H9 (cell line): ENCODE measurements at regions not wholly inside any gene's neighbourhood (a gene's known extent, or its start where the extent isn't known, plus 50 kb on each side); places are given as distances from the start of the nearest gene placed in this dataset.

Source experiments
- DNase-seq: peaks from one replicate; pipeline ENCODE4 v3.0.0-alpha.2; 2017
- H2AFZ ChIP-seq: one replicate; pipeline ENCODE4 v1.6.1; 2013; ENCODE audit warnings: mild to moderate bottlenecking, low read length, control low read depth, moderate library complexity
- H2AK5ac ChIP-seq: 2 replicates; pipeline ENCODE4 v1.6.1; 2013; ENCODE audit warnings: low read length, control low read depth, mixed read lengths; ENCODE audit not compliant: insufficient read length
- H2BK120ac ChIP-seq: one replicate; pipeline ENCODE4 v1.6.1; 2013; ENCODE audit warnings: low read depth, mild to moderate bottlenecking, low read length, control low read depth, inconsistent platforms; ENCODE audit not compliant: poor library complexity, severe bottlenecking
- H2BK12ac ChIP-seq: 2 replicates; pipeline ENCODE4 v1.6.1; 2013; ENCODE audit warnings: low read length, control low read depth, mixed read lengths, low read depth; ENCODE audit not compliant: insufficient read length
- H2BK15ac ChIP-seq: 2 replicates; pipeline ENCODE4 v1.6.1; 2013; ENCODE audit warnings: low read depth, low read length, control low read depth
- H2BK20ac ChIP-seq: one replicate; pipeline ENCODE4 v1.6.1; 2013; ENCODE audit warnings: low read depth, mild to moderate bottlenecking, low read length, control low read depth, inconsistent platforms; ENCODE audit not compliant: poor library complexity, severe bottlenecking
- H2BK5ac ChIP-seq: 2 replicates; pipeline ENCODE4 v1.6.1; 2013; ENCODE audit warnings: low read length, control low read depth, mixed read lengths; ENCODE audit not compliant: insufficient read length
- H3K14ac ChIP-seq: 2 replicates; pipeline ENCODE4 v1.6.1; 2013; ENCODE audit warnings: low read length, control low read depth; ENCODE audit not compliant: insufficient read depth
- H3K18ac ChIP-seq: 2 replicates; pipeline ENCODE4 v1.6.1; 2013; ENCODE audit warnings: low read depth, mild to moderate bottlenecking, mixed read lengths, low read length, control low read depth; ENCODE audit not compliant: insufficient read length
- H3K23ac ChIP-seq: 2 replicates; pipeline ENCODE4 v1.6.1; 2013; ENCODE audit warnings: low read length, control low read depth, mixed read lengths, low read depth; ENCODE audit not compliant: insufficient read length
- H3K23me2 ChIP-seq: 2 replicates; pipeline ENCODE4 v1.6.1; 2013; ENCODE audit warnings: low read depth, mild to moderate bottlenecking, mixed read lengths, low read length, control low read depth; ENCODE audit not compliant: insufficient read length, poor library complexity, severe bottlenecking
- H3K27ac ChIP-seq: 2 replicates; pipeline ENCODE4 v1.5.1; 2013; ENCODE audit warnings: low read length, control low read depth, mixed read lengths, low read depth; ENCODE audit not compliant: insufficient read length
- H3K27me3 ChIP-seq: 2 replicates; pipeline ENCODE4 v1.6.1; 2013; ENCODE audit warnings: low read length, control low read depth, inconsistent platforms; ENCODE audit not compliant: insufficient read depth
- H3K4ac ChIP-seq: 2 replicates; pipeline ENCODE4 v1.6.1; 2013; ENCODE audit warnings: low read depth, mild to moderate bottlenecking, control low read depth, inconsistent platforms, low read length, moderate library complexity
- H3K4me1 ChIP-seq: 2 replicates; pipeline ENCODE4 v1.6.1; 2013; ENCODE audit warnings: low read length, control low read depth, inconsistent platforms; ENCODE audit not compliant: insufficient read depth
- H3K4me2 ChIP-seq: 2 replicates; pipeline ENCODE4 v1.6.1; 2013; ENCODE audit warnings: low read length, control low read depth, mixed read lengths; ENCODE audit not compliant: insufficient read length, insufficient read depth
- H3K56ac ChIP-seq: 2 replicates; pipeline ENCODE4 v1.6.1; 2013; ENCODE audit warnings: low read depth, mild to moderate bottlenecking, mixed read lengths, low read length, control low read depth; ENCODE audit not compliant: insufficient read length
- H3K79me1 ChIP-seq: 2 replicates; pipeline ENCODE4 v1.6.1; 2013; ENCODE audit warnings: low read depth, mild to moderate bottlenecking, moderate library complexity, low read length, control low read depth, inconsistent platforms; ENCODE audit not compliant: insufficient read depth, poor library complexity, severe bottlenecking
- H3K79me2 ChIP-seq: 2 replicates; pipeline ENCODE4 v1.6.1; 2013; ENCODE audit warnings: low read length, control low read depth, inconsistent platforms; ENCODE audit not compliant: insufficient read depth
- H3K9ac ChIP-seq: 2 replicates; pipeline ENCODE4 v1.6.1; 2013; ENCODE audit warnings: low read length, control low read depth, mixed read lengths; ENCODE audit not compliant: insufficient read length; ENCODE audit errors: extremely low read depth
- H3K9me3 ChIP-seq: one replicate; pipeline ENCODE4 v1.6.1; 2013; ENCODE audit warnings: low read depth, low read length, inconsistent platforms; ENCODE audit not compliant: control insufficient read depth
- H3T11ph ChIP-seq: one replicate; pipeline ENCODE4 v1.6.1; 2013; ENCODE audit warnings: mild to moderate bottlenecking, low read length, control low read depth, inconsistent platforms
- H4K20me1 ChIP-seq: one replicate; pipeline ENCODE4 v1.6.1; 2013; ENCODE audit not compliant: control insufficient read depth, insufficient read length, insufficient read depth
- H4K5ac ChIP-seq: 2 replicates; pipeline ENCODE4 v1.6.1; 2013; ENCODE audit warnings: low read depth, mild to moderate bottlenecking, mixed read lengths, low read length, control low read depth; ENCODE audit not compliant: insufficient read length
- H4K8ac ChIP-seq: replicated peaks from 2 replicates; pipeline ENCODE4 v1.6.1; 2013; ENCODE audit warnings: low read length, control low read depth, mixed read lengths, low read depth; ENCODE audit not compliant: insufficient read length
- H4K91ac ChIP-seq: 2 replicates; pipeline ENCODE4 v1.6.1; 2013; ENCODE audit warnings: low read depth, mild to moderate bottlenecking, moderate library complexity, mixed read lengths, low read length, control low read depth; ENCODE audit not compliant: insufficient read length
- H3K27ac Mint-ChIP-seq, 3 experiments: 2 replicates in 2 of 3; 3 replicates in 1 of 3; pipeline ENCODE4 v1.8.0; 2020 to 2021; ENCODE audit warnings: mixed read lengths in 3 of 3, mild to moderate bottlenecking in 1 of 3, moderate library complexity in 1 of 3
- H3K27me3 Mint-ChIP-seq: 2 replicates; pipeline ENCODE4 v1.8.0; 2021; ENCODE audit warnings: low read depth, mild to moderate bottlenecking, moderate library complexity, mixed read lengths
- H3K36me3 Mint-ChIP-seq, 3 experiments: 2 replicates in 2 of 3; 3 replicates in 1 of 3; pipeline ENCODE4 v1.8.0; 2020 to 2021; ENCODE audit warnings: low read depth in 3 of 3, mixed read lengths in 3 of 3; ENCODE audit not compliant: insufficient read depth in 1 of 3
- H3K4me1 Mint-ChIP-seq, 2 experiments: 2 replicates each; pipeline ENCODE4 v1.8.0; 2020; ENCODE audit warnings: mixed read lengths in 2 of 2
- H3K4me3 Mint-ChIP-seq, 2 experiments: 2 replicates in 1 of 2; 3 replicates in 1 of 2; pipeline ENCODE4 v1.8.0; 2020 to 2021; ENCODE audit warnings: mild to moderate bottlenecking in 2 of 2, mixed read lengths in 2 of 2, moderate library complexity in 1 of 2
- H3K9me3 Mint-ChIP-seq, 2 experiments: 2 replicates in 1 of 2; 3 replicates in 1 of 2; pipeline ENCODE4 v1.8.0; 2020; ENCODE audit warnings: mild to moderate bottlenecking in 2 of 2, mixed read lengths in 2 of 2, moderate library complexity in 1 of 2
- CTCF ChIP-seq: fragments of 200-600 bp; sonication (generic); conservative IDR thresholded peaks from 3 replicates; pipeline ENCODE4 v1.8.0; 2021; ENCODE audit warnings: antibody characterized with exemption, mild to moderate bottlenecking

- no peaks in the 10 kb centered on the region for H3K27me3 ChIP-seq
- Mint-ChIP-seq H3K4me3 (no peak overlapping the region), H3K36me3 (peaks cover 0 to 8% (median 0%) of the 10 kb centered on the region in 3 experiments; a peak in 1 of 7 replicates), H3K4me1 (peaks cover 9 to 19% of the 10 kb centered on the region in 2 experiments), H3K27me3 (peaks cover 2% of the 10 kb centered on the region; the same call in 1 of the 2 replicates), H3K27ac (peak overlapping the region in 1 of 3 experiments; percentile 9; a peak in 1 of 7 replicates), H3K9me3 (peaks cover 0 to 3% of the 10 kb centered on the region in 2 experiments; a peak in 3 of 5 replicates)
- H4K5ac ChIP-seq = no peak overlapping the region
- no peak for DNase-seq
- no peaks in the 10 kb centered on the region for H4K20me1 ChIP-seq
- H3K56ac ChIP-seq = no peak overlapping the region
- peak; percentile 28; the same call in 2 of the 3 replicates for TF ChIP-seq CTCF
- no peak overlapping the region for H3T11ph ChIP-seq
- no peak overlapping the region for H4K91ac ChIP-seq
- peaks cover 2% of the 10 kb centered on the region; the same call in 1 of the 2 replicates for H3K4me1 ChIP-seq
- no peak overlapping the region for H2BK15ac ChIP-seq
- H2AFZ ChIP-seq = no peak overlapping the region
- no peak overlapping the region for H3K4ac ChIP-seq
- H4K8ac ChIP-seq = no peak overlapping the region
- H3K9me3 ChIP-seq = no peaks in the 10 kb centered on the region
- H2AK5ac ChIP-seq = no peak overlapping the region
- H3K4me2 ChIP-seq = no peak overlapping the region
- no peak overlapping the region for H2BK120ac ChIP-seq
- no peaks in the 10 kb centered on the region for H3K23me2 ChIP-seq
- H3K79me2 ChIP-seq = no peaks in the 10 kb centered on the region
- H2BK20ac ChIP-seq = no peak overlapping the region
- no peak overlapping the region for H3K18ac ChIP-seq
- H3K14ac ChIP-seq = no peak overlapping the region
- H3K9ac ChIP-seq = no peak overlapping the region
- no peak overlapping the region for H3K23ac ChIP-seq
- H3K79me1 ChIP-seq = no peaks in the 10 kb centered on the region
- no peak overlapping the region for H3K27ac ChIP-seq
- H2BK5ac ChIP-seq = no peak overlapping the region
- H2BK12ac ChIP-seq = no peak overlapping the region
Measured at GRCh38 chr3:38984110-38984509, 67.6 kb downstream of the SCN11A start.
